ENCODE measurements at regions not wholly inside any gene's neighbourhood (a gene's known extent, or its start where the extent isn't known, plus 50 kb on each side); places are given as distances from the start of the nearest gene placed in this dataset.

GRCh38 chr15:58381697-58382096 is 50.1 kb upstream of the LIPC start:
- no peaks in the 10 kb centered on the region for H3K4me1 ChIP-seq
- TF ChIP-seq CTCF (IDR thresholded peaks at IDR 0.05) = no peak
- no peaks in the 10 kb centered on the region for H3K9me3 ChIP-seq (ENCODE audit: control insufficient read depth, low read length)
- no peaks in the 10 kb centered on the region for H3K79me2 ChIP-seq
- H3K4me3 ChIP-seq (ENCODE audit: low read depth, low read length) = no peak overlapping the region
- H3K27me3 ChIP-seq (ENCODE audit: control insufficient read depth, insufficient read depth, low read length) = no peaks in the 10 kb centered on the region
- no peak overlapping the region for H3K27ac ChIP-seq
- H3K4me2 ChIP-seq (ENCODE audit: low read length) = no peak overlapping the region
- H2AFZ ChIP-seq = no peak overlapping the region
- H3K36me3 ChIP-seq (ENCODE audit: control insufficient read depth, insufficient read depth, low read length) = no peaks in the 10 kb centered on the region
- H3K9ac ChIP-seq = no peak overlapping the region

Data from parathyroid adenoma (tissue), 2 donors.